LNCAP (cell line): ENCODE measurements at regions not wholly inside any gene's neighbourhood (a gene's known extent, or its start where the extent isn't known, plus 50 kb on each side); places are given as distances from the start of the nearest gene placed in this dataset.

ENCODE experiments used
- TF ChIP-seq, protein P1 (sequence below): fragments of 450-650 bp; IDR thresholded peaks from 2 replicates; pipeline ENCODE4 v1.5.1; 2017; ENCODE audit warnings: mild to moderate bottlenecking

GRCh38 chr13:76266561-76266960, 619.6 kb downstream of the KCTD12 start:
- TF ChIP-seq, protein P1, sequence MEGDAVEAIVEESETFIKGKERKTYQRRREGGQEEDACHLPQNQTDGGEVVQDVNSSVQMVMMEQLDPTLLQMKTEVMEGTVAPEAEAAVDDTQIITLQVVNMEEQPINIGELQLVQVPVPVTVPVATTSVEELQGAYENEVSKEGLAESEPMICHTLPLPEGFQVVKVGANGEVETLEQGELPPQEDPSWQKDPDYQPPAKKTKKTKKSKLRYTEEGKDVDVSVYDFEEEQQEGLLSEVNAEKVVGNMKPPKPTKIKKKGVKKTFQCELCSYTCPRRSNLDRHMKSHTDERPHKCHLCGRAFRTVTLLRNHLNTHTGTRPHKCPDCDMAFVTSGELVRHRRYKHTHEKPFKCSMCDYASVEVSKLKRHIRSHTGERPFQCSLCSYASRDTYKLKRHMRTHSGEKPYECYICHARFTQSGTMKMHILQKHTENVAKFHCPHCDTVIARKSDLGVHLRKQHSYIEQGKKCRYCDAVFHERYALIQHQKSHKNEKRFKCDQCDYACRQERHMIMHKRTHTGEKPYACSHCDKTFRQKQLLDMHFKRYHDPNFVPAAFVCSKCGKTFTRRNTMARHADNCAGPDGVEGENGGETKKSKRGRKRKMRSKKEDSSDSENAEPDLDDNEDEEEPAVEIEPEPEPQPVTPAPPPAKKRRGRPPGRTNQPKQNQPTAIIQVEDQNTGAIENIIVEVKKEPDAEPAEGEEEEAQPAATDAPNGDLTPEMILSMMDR, result no peak

DNA sequence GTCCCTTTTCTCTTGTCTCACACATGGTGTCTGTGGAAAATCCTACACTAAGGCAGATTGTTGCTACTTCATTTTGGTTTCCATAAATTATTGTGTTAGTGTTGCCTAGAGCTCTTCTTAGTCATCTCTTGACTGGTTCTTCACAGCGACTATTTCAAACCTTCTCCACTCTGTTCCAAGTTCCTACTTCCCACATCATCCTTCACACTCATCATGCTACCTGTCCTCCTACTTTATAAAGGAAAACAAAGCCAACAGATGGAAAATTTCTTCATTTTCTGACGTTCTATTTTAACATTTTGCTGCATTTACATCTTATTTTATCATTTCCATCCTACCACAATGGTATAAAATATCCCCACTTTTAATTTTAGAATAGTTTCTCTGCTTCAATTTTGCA, 614.1 kb downstream of the LMO7 start:
- TF ChIP-seq, protein P1, result no peak

DNA sequence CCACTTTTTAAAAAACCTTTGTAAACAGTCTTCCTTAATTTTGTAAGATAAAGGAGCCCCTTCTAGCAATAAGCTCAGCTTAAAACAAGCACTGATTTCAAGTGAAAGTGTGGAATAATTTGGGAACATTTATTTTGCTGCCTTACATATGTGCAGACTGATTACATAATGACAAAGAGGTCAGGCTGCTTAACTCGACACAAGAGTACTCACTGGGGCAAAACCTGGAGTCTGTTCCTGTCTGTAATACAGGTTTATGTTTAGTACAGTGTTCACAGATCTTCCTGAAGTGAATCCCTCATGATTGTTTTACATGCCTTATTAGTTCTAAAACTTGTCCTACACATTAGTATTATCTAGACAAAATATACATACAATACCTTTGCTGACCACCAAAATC, 609.8 kb downstream of the LMO7 start:
- TF ChIP-seq, protein P1, result no peak

DNA sequence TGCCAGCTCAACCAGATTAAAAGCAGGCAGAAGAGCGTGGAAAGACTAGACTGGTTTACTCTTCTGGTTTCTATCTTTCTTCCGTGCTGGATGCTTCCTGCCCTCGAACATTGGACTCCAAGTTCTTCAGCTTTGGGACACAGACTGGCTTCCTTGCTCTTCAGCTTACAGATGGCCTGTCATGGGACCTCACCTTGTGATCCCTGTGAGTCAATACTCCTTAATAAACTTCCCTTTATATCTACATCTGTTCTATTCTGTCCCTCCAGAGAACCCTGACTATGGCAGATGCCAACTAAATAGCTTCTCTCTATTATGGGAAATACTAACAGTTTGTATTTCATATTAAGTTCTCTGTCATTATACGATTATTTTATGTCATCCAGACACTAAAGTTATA, 609.1 kb downstream of the LMO7 start:
- TF ChIP-seq, protein P1, result no peak

DNA sequence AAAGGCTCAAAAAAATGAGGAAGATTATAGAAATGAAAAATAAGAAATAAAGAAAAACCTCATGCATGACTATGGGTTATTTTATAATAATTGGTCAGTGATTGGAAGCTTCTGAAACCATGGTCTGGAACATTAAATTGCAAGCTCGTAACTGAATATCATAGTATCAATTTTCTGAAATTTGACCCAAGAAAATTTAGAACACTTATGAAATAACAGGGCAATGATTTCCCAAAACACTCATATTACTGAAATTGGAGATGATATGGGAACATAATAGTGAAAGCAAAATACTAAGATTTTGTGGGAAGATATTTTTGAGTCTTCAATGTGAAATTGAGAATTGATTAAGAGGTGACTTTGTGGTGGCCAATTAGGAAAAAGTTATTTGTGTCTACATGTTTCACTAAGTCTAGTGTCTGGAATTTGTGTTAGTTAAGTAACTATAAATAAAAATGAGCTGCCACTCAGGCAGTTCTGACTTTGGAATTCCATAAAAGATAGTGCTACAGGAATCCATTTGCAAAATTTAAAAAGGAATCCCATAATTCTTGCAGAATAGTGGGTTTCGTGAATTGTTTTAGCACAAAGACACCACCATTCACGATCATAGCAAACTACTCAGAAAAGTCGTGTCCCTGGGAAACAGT, 603.0 kb downstream of the LMO7 start:
- TF ChIP-seq, protein P1, result no peak

DNA sequence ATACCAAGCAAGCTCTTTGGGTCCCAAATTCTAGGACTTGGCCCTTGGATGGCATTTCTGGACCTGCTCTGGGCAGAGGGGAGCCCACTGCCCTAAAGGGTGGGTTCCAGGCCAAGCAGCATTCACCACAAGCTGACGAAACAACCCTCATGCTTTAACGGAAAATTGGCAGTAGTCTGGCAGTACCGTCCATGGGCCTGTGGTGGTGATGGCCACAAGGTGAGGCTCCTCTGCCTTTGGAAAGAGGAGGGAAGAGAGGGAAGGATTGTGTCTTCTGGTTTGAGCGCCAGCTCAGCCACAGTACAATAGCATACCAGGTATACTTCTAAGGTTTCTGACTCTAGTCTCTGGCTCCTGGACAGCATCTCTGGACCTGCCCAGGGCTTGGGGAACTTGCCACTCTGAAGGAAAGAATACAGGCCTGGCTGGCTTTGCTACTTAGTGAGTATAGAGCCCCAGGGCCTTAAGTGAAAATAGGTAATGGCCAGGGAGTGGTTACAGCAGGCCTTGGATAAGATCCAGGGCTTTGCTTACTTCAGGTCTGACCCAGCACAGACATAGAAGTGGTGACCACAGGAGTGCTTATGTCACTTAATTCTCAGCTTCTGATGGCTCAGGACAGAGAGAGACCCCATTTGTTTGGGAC, 595.5 kb downstream of the LMO7 start:
- TF ChIP-seq, protein P1, result no peak

- TF ChIP-seq, protein P1, result no peak
These were observed 593.2 kb downstream of the LMO7 start for GRCh38 chr13:76229281-76229680.

DNA sequence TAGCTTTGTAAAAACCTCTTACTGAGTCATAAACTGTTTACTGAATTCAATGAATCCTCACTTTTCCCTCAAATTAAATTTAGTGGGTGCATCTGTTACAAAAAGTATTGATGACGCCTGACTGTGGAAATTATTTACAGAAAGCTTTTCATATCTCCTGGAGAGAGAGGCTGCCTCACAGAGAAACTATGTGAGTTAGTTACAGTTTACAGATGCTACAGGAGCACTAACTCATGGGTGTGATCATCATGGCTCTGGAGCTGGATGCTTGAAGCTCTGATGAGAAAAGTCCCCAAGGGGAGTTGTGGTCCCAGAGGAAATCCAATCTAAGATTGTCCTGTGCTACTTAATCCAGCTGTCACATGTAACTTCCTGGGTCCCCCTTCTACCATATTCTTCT, 590.8 kb downstream of the LMO7 start:
- TF ChIP-seq, protein P1, result no peak
